Fibroblast of skin of left biceps (primary cell): ENCODE measurements at regions not wholly inside any gene's neighbourhood (a gene's known extent, or its start where the extent isn't known, plus 50 kb on each side); places are given as distances from the start of the nearest gene placed in this dataset.

ENCODE experiments used
- DNase-seq, 2 experiments: peaks; one replicate each; pipeline ENCODE4 v3.0.0-alpha.2; 2013; ENCODE audit warnings: low read depth in 2 of 2

GRCh38 chr1:67560580-67561255 is 124.3 kb upstream of the GADD45A start:
- DNase-seq, result no peak

- no peak for DNase-seq
Measured at GRCh38 chr1:67561704-67562113, 123.3 kb upstream of the GADD45A start.

GRCh38 chr1:67563684-67564083 is 121.3 kb upstream of the GADD45A start:
- no peak for DNase-seq

DNA sequence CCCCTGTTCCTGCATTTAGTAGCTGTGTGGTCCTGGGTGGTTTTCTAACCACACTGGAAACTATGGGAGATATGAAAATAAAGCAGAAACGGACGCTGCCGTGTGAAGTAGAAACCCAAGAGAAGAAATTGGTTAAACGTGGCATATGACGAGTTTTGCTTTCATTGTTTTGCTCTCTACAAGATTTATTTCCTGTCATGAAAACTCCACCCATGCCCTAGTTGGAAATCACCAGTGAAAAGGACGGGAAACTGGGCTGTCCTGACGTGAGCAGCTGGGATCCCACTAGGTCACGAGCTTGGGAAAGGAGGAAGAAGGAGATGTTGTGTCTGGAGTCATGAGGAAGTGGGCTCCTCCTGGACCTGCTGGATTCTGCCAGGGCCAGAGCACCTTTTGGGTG is 120.8 kb upstream of the GADD45A start:
- no peak for DNase-seq

GRCh38 chr1:67566803-67567377 is 118.1 kb upstream of the GADD45A start:
- DNase-seq, result no peak

DNA sequence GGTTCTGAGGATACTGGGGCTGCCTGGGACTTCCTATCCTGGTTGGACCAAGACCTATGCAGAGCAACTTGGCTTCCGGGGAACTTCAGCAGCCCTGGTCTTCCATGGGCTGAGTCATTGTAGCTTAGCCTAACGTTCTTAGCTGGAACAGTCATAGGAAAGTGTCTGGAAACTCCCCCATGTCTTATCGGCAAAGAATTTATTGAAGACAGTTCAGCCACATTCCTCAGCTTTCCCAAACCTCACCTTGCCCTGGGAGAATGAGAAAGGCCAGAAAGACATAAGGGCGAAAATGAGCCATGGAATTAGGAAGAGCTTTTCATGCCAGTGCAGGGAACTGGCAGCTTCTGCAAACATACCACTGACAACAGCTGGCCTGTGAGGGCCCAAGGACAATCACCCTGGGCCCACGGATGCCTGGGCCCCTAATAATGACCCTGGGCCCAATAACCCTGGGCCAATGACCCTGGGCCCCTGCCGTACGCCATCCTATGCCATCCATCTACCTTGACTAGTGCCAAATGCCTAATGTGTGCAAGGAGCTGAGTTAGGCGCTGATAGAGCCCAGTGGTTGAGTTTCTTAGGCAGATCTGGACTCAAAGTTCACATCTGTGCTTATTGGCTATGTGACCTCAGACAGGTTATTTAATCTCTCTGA is 114.4 kb upstream of the GADD45A start:
- peak; percentile 60 to 64 for DNase-seq

- no peak for DNase-seq
Measured at GRCh38 chr1:67571406-67571805, 113.6 kb upstream of the GADD45A start.

DNA sequence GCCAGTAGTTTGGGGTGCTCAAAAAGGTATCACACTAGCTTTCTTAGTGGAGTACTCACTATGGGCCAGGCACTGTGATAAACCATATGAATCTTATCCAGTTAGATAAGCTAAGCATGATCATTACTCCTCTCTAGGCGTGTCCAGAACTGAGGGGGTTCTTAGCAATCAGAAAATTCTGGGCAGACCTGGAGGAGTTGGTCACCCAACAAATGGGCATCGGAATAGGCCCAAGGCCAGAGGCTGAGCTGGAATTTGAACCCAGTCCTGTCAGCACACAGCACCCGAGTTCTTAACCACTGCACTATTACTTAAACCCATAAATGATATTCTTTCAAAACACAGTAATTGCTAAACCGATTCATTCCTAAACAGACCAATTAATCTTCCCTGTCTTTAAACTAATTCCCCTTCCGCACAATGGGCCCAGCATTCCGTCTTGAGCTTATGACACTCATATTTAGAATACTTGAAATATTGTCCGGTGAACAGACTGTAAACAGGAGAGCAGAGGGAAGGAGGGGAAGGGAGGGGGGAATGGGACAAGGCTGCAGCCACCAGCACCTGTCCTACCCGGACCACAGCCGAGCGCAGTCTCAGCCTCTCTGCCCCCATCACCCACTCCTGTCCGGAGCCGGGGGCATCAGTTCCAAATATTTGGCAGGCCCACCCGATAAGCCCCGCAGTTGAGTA is 113.0 kb upstream of the GADD45A start:
- no peak for DNase-seq

DNA sequence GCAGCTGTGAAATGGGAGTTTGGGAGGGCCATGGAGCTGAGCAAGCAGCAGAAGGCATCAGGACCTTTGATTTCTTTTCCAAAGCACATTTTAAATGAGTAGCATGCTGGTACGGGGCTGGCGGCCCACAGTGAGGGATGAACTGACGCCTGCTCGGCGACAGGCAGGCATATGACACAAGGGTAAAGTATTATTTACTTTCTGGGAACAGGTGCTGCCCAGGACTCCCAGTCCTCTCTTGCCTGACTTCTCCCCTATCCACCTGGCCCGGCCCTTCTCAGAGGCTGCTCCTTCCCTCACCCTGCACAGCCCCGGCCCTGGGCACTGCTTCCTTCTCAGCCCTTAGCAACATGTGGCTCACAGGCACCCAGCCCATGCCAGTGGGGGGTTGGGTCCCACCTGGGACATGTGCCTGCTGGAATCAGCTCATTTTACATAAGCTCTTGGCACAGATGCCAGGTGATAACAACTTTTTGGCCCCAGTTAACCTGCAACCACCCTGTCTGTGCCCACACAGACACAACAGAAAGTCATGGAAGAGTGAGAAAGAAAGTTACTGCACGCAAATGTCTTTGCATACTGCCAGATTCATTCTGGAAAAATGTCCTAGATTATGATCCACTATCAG is 112.3 kb upstream of the GADD45A start:
- DNase-seq, result no peak

GRCh38 chr1:67573311-67573872 is 111.6 kb upstream of the GADD45A start:
- DNase-seq, result no peak

- no peak for DNase-seq
Measured at GRCh38 chr1:67574221-67574620, 110.8 kb upstream of the GADD45A start.

DNA sequence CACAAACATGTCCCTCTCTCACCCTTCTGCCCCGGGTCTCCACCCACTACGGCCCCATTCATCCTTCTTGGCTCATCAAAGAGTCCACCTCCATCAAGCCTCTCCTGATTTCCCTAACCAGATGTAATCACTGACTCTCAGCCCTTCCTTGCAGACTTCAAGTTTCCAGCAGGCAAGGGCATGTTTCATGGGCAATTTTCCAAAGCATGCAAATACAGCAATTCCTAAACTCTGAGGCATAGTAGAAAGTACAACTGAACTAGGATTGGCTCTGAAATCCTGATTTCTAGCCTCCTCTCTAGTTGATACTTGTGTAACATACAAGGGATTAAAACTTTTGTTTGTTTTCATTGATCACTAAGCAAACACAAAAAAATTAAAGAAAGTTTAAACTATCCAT is 109.1 kb upstream of the GADD45A start:
- peak; percentile 47 to 58 for DNase-seq

DNA sequence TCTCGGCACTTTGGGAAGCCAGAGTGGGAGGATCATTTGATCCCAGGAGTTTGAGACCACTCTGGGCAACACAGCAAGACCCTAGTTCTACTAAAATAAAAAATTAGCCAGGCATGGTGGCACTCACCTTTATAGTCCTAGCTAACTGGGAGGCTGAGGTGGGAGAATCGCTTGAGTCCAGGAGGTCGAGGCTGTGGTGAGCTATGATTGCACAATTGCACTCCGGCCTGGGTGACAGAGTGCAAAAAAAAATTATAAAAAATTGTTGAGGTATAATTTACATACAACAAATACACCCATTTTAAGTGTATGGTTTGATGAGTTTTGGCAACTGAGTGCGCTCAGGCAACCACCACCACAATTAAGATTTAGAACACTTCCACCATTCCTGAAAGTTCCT is 108.5 kb upstream of the GADD45A start:
- DNase-seq, result no peak

DNA sequence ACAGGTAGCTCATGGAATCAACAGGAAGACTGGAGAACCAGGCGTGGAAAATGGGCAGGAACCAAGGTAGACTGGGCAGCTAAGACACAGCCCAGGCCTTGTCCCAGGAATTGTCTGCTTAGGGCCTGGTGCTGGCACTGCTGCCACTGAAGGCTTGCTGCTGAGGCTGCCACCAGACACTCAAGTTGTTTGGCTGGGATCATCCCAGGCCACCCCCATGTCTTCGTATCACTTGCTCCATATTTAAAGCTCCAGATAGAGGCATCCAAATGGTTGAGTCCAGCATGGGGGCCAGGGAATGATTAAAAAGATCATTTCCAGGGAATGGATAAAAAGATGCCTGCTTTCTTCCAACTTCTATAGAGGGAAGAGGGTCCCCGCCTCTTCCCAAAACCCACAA is 107.4 kb upstream of the GADD45A start:
- DNase-seq, result no peak

GRCh38 chr1:67578397-67579020 is 106.5 kb upstream of the GADD45A start:
- no peak for DNase-seq

DNA sequence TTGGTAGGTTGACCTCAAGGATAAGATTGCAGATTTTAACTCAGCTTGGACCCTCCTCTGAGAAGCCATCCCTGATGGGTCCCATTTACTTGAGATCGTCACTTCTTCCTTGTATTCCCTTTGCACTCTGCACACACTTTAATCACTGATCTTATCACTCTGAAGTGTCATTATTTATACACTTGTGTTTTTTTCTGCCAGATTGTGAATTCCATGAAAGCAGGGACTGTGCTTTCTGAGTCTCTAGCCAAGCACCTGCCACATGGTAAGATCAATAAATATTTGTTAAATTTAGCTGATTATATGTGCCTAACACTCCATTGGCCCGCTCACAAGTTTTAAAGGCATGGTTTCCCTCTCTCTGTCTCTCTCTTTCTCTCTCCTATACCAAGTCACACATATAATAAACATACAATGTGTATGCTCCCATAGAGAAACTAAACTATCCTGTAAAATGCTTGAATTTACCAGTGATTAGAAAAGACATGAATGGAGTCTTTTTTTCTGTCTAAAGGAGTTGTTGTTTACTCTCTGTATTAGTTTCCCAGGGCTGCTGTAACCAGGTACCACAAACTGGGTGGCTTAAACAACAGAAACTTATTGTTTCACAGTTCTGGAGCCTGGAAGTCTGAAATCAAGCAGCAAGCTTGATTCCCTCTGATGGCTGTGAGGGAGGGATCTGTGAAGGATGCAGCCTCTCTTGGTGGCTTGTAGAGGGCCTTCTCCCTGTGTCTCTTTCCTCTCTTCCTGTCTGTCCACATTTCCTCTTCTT is 105.2 kb upstream of the GADD45A start:
- DNase-seq, result no peak

DNA sequence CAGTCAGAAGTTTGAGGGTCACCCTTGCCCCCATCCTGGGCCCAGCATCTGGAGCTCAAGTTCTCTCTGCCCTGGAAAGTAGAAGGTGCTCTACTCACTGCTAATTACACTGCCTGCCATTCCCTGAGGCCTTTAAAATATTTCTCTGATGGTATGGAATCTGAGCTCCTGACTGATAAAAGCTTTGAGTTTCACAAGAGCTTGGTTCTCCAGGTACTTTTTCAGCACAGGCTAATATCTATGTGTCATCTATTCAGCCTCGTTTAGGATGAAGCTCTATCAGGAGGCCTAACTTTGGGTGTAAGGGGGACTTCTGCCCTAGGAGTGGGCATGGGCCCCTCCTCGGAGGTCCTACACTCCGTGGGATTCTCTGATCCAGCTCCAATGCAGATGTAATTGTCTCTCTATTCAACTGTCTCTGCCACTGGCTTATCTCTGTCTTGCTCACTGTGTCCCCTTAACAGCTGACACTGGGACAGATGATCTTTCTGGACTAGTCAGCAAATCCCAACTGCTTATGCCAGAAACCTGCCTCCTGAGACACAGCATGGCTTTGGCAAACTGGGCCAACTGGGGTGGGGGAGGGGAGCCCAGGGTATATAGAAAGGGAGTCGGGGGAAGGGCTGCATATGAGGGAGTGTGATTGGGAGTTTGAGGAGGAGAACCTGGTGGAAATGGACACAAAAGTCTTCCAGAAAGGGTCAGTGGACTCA is 104.2 kb upstream of the GADD45A start:
- DNase-seq, result no peak

DNA sequence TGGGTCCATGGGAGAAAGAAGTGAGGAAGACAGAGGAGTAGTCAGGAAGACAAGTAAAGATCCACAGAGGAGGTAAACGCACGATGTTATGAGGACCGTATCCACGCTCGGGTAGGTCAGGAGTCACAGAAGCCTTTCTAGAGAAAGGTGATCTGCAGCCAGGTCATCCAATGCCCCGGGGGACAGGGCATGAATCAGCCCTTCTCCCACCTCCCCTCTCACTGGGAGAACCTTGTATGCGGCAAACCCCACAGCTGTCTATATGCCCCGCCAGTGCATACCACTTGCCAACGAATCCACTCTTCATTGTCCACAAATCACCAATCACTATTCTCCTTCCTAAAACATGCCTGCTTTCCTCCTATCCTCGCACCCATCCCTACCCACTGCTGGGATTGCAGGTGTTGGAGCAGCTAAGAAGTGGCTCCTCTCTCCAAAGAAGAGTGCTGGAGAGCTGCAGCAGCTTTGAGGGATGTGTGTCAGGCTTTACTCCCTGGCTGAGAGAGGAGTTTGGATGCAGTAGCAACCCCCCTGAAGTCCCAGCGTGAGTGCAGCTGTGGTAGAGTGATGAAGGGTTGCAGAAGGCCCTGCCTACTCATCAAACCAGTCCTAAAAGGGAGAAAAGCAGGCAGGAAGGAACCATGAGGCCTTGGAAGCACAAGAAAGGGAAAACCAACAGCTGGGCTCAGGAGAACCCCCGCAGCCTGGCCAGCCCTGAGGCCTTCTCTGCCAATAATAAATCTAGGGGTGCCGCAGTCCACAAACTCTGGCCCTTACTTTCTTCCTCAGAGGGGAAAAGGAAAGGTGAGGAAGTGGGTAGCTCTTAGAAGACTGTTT is 102.2 kb upstream of the GADD45A start:
- DNase-seq, result no peak

GRCh38 chr1:67583462-67583950 is 101.5 kb upstream of the GADD45A start:
- DNase-seq, result peak in 1 of 2 experiments; percentile 20
